ENCODE measurements at regions not wholly inside any gene's neighbourhood (a gene's known extent, or its start where the extent isn't known, plus 50 kb on each side); places are given as distances from the start of the nearest gene placed in this dataset.
A peak's percentile ranks its signal among the peaks of the same experiment; 100 is the strongest.

DNA sequence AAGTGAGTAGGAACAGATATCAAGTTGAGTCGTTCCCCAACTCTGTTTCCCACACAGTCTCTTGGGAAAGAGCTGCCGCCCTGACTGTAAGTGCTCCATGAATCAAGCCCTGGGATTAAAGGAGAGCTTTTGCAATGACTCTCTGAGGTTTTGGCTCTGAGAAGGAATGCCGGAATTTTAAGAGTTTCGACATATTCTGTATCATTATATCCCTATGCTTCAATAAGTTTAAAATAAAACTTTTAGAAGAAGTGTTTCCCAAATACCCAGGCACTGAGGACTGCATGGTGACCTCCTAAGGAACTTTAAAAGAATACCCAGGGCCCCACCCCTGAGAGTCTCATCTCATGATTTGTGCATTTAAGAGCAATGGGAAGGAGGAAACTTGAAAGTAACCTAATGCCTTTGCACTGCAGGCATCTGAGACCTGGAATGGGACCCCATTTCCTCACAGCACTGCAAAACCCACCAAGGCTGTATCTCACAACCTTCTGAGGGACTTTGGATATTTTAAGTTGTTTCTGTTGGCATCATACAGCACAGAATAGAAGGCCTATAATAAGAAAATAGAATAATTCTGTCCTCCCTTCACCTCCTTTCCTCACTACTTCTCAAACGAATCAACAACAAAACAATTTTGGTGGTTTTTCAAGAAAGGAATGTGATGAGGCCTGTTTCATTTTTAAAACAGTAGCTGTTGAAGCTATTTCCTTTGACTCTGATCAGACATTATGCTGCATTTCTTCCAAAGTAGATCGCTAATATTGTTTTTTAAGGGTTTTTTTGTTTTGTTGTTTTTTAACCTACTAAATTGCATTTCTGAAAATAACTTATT, 121.2 kb downstream of the GASK1B start:
- Histone ChIP-seq H3K4me3 (no peak overlapping the region), H3K27ac (peak overlapping the region; percentile 62 to 71), H3K9me3 (no peaks in the 10 kb centered on the region), H3K4me1 (peaks cover 0 to 22% (median 5%) of the 10 kb centered on the region in 4 donors), H3K36me3 (no peaks in the 10 kb centered on the region), H3K27me3 (no peaks in the 10 kb centered on the region)
- no peak for TF ChIP-seq CTCF (IDR thresholded peaks at IDR 0.05)
- DNase-seq, result peak; percentile 66 to 67
- intact Hi-C loops (cut with DNase I; ENCODE audit: low total_unique reads), result no loop called here

DNA sequence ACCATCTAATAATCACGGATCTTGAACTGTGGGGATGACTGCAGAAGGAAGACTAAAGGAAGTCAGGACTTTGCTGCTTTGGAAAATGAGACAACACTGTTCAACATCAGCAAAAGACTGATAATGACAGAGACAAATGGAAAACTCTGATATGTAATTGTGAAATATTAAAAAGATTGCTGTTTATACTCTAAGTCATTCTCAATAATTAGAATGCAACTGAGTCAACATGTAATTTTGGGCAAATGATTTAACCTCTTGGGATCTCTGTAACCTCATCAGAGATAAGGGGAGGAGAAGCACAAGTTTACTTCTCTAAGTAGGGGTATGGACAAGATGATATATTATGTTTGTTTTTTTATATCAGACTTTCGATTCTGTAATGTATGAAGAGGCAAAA, 121.9 kb downstream of the GASK1B start:
- Histone ChIP-seq H3K4me3 (no peak overlapping the region), H3K27me3 (no peaks in the 10 kb centered on the region), H3K4me1 (peaks cover 0 to 22% (median 5%) of the 10 kb centered on the region in 4 donors), H3K9me3 (no peaks in the 10 kb centered on the region), H3K27ac (peak overlapping the region; percentile 62 to 71), H3K36me3 (no peaks in the 10 kb centered on the region)
- intact Hi-C loops (cut with DNase I; ENCODE audit: low total_unique reads), result no loop called here
- no peak for DNase-seq
- no peak for TF ChIP-seq CTCF (IDR thresholded peaks at IDR 0.05)

DNA sequence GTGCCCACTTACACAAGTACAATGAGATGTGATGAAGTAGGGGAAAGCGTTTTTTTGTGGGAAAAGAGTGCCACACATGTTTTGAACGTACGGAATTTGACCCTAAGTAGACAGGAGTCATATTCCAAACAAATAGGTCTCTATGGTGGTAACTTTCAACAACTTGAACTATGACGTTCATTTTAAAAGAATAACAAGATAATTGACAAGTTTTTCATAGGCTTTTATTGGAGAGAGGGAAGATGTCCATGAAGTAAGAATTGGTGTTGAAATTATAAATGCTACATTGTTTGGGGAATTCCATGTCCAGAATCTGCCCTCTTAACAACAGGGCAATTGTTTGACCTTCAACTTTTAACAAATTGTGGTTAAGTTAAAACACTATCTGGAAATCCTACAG, 126.5 kb downstream of the GASK1B start:
- no peak for DNase-seq
- Histone ChIP-seq H3K36me3 (no peaks in the 10 kb centered on the region), H3K27me3 (no peaks in the 10 kb centered on the region), H3K9me3 (no peaks in the 10 kb centered on the region), H3K4me3 (no peak overlapping the region), H3K4me1 (peaks cover 0 to 17% (median 3%) of the 10 kb centered on the region in 4 donors), H3K27ac (no peak overlapping the region)
- TF ChIP-seq CTCF (IDR thresholded peaks at IDR 0.05), result no peak
- intact Hi-C loops (cut with DNase I; ENCODE audit: low total_unique reads), result no loop called here

DNA sequence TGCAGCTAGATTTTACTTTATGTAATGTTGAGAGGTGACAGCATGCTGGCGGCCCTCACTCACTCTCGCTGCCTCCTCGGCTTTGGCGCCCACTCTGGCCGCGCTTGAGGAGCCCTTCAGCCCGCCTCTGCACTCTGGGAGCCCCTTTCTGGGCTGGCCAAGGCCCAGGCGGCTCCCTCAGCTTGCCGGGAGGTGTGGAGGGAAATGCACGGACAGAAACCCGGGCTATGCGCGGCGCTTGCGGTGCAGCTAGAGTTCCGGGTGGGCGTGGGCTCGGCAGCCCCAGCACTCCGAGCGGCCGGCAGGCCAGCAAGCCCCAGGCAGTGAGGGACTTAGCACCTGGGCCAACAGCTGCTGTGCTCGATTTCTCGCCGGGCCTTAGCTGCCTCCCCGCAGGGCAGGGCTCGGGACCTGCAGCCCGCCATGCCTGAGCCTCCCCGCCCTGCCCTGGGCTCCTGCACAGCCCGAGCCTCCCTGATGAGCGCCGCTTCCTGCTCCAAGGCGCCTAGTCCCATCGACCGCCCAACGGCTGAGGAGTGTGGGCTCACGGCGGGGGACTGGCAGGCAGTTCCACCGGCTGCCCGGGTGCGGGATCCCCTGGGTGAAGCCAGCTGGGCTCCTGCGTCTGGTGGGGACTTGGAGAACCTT, 128.7 kb downstream of the GASK1B start:
- Histone ChIP-seq H3K4me3 (no peak overlapping the region), H3K4me1 (peaks cover 0 to 6% (median 3%) of the 10 kb centered on the region in 4 donors), H3K9me3 (no peaks in the 10 kb centered on the region), H3K27me3 (no peaks in the 10 kb centered on the region), H3K36me3 (no peaks in the 10 kb centered on the region), H3K27ac (no peak overlapping the region)
- intact Hi-C loops (cut with DNase I; ENCODE audit: low total_unique reads), result no loop called here
- TF ChIP-seq CTCF (IDR thresholded peaks at IDR 0.05), result no peak
- no peak for DNase-seq

DNA sequence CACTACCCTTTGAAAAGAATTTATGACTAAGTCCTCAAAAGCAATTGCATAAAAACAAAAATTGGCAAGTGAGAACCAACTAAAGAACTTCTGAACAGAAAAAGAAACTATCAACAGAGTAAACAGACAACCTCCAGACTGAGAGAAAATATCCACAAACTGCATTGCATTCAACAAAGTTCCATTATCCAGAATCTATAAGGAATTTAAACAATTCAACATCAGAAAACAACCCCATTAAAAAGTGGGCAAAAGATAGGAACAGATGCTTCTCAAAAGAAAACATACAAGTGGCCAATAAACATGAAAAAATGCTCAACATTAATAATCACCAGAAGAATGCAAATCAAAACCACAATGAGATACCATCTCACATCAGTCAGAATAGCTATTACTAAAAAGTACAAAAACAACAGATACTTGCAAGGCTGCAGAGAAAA, 130.2 kb downstream of the GASK1B start:
- Histone ChIP-seq H3K9me3 (no peaks in the 10 kb centered on the region), H3K4me1 (peaks cover 0 to 6% (median 3%) of the 10 kb centered on the region in 4 donors), H3K27me3 (no peaks in the 10 kb centered on the region), H3K36me3 (no peaks in the 10 kb centered on the region), H3K27ac (no peak overlapping the region), H3K4me3 (no peak overlapping the region)
- no peak for TF ChIP-seq CTCF (IDR thresholded peaks at IDR 0.05)
- DNase-seq, result no peak
- intact Hi-C loops (cut with DNase I; ENCODE audit: low total_unique reads), result no loop called here

Data from tibial artery (tissue), 4 donors.